Calu3 (cell line): ENCODE measurements at regions not wholly inside any gene's neighbourhood (a gene's known extent, or its start where the extent isn't known, plus 50 kb on each side); places are given as distances from the start of the nearest gene placed in this dataset.
A peak's percentile ranks its signal among the peaks of the same experiment; 100 is the strongest.

Experiments
- BruUV-seq: library from RNA; stranded (reverse); fragments of 400-500 nt; replicated peaks from 2 replicates; lab custom pipeline; 2021; lab: Mats Ljungman, UMichigan
- CTCF ChIA-PET: fragments of 300-600 bp; sonication (Branson Sonifier 250); formaldehyde crosslinking; loops from one replicate; lab custom pipeline; 2022; ENCODE audit warnings: antibody characterized with exemption; lab: Charles Lee
- DNase-seq: peaks from one replicate; pipeline ENCODE4 v3.0.0; 2022
- H3K27ac Mint-ChIP-seq: one replicate; pipeline ENCODE4 v1.8.0; 2022; ENCODE audit warnings: mixed read lengths; ENCODE audit not compliant: unreplicated experiment
- H3K27me3 Mint-ChIP-seq: one replicate; pipeline ENCODE4 v1.8.0; 2022; ENCODE audit warnings: mixed read lengths; ENCODE audit not compliant: unreplicated experiment
- H3K36me3 Mint-ChIP-seq: one replicate; pipeline ENCODE4 v1.8.0; 2022; ENCODE audit warnings: mild to moderate bottlenecking, moderate library complexity, mixed read lengths; ENCODE audit not compliant: insufficient read depth, unreplicated experiment
- H3K4me1 Mint-ChIP-seq: one replicate; pipeline ENCODE4 v1.8.0; 2022; ENCODE audit warnings: mild to moderate bottlenecking, low read depth, mixed read lengths; ENCODE audit not compliant: unreplicated experiment
- H3K4me3 Mint-ChIP-seq: one replicate; pipeline ENCODE4 v1.8.0; 2022; ENCODE audit warnings: mild to moderate bottlenecking, low read depth, moderate library complexity, mixed read lengths; ENCODE audit not compliant: unreplicated experiment
- H3K9me3 Mint-ChIP-seq: one replicate; pipeline ENCODE4 v1.8.0; 2022; ENCODE audit warnings: low read depth, mixed read lengths; ENCODE audit not compliant: unreplicated experiment
- intact Hi-C: fragments of 100-400 bp; cut with micrococcal nuclease; formaldehyde crosslinking; loops from one replicate; pipeline ENCODE4 v1.10.0; 2022; ENCODE audit not compliant: unreplicated experiment
- TF ChIP-seq, protein P1 (sequence below): fragments of 200-600 bp; IDR thresholded peaks from one replicate; pipeline ENCODE4 v1.8.0; 2022; ENCODE audit warnings: antibody characterized with exemption; ENCODE audit not compliant: unreplicated experiment

DNA sequence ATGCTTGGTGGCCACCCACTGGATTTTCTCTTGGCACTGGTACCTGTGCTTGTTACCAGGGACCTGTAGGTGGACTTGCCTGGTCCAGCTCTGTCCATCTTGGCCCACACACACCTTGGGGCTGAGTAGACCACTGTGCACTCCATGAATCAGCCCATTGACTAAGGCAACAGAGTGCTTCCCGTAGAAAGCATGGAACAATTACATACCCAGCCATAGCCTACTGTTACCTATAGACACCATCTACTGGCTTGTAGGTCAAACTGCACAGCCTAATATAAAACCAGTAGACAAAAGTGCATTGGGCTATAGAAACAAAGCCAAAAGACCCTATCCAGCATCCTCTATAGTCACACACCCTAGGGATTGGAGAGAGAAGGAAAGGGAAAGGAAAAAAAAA lies 378.9 kb downstream of the OTOL1 start:
- intact Hi-C loops = no loop called here
- CTCF ChIA-PET = no interaction called here

DNA sequence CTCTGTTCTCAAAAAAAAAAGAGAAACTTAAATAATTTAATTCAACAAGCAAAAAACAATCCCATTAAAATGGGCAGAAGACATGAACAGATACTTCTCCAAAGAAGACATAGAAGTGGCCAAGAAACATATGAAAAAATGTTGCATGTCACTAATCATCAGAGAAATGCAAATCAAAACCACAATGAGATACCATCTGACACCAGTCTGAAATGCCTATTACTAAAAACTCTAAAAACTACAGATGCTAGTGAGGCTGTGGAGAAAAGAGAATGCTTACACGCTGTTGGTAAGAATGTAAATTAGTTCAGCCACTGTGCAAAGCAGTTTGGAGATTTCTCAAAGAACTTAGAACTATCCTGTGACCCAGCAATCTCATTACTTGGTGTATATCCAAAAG lies 382.9 kb downstream of the OTOL1 start:
- BruUV-seq = no TSS peak
- Mint-ChIP-seq H3K4me3 (no peak overlapping the region), H3K27ac (no peak overlapping the region), H3K27me3 (no peaks in the 10 kb centered on the region), H3K9me3 (peaks cover 18% of the 10 kb centered on the region), H3K4me1 (no peaks in the 10 kb centered on the region), H3K36me3 (no peaks in the 10 kb centered on the region)
- CTCF ChIA-PET = no interaction called here
- intact Hi-C loops = no loop called here
- no peak for DNase-seq
- TF ChIP-seq, protein P1, sequence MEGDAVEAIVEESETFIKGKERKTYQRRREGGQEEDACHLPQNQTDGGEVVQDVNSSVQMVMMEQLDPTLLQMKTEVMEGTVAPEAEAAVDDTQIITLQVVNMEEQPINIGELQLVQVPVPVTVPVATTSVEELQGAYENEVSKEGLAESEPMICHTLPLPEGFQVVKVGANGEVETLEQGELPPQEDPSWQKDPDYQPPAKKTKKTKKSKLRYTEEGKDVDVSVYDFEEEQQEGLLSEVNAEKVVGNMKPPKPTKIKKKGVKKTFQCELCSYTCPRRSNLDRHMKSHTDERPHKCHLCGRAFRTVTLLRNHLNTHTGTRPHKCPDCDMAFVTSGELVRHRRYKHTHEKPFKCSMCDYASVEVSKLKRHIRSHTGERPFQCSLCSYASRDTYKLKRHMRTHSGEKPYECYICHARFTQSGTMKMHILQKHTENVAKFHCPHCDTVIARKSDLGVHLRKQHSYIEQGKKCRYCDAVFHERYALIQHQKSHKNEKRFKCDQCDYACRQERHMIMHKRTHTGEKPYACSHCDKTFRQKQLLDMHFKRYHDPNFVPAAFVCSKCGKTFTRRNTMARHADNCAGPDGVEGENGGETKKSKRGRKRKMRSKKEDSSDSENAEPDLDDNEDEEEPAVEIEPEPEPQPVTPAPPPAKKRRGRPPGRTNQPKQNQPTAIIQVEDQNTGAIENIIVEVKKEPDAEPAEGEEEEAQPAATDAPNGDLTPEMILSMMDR = no peak

More for the DNA sequence above, 378.9 kb downstream of the OTOL1 start:
- H3K4me1 Mint-ChIP-seq = no peaks in the 10 kb centered on the region
- no TSS peak for BruUV-seq
- no peak overlapping the region for H3K4me3 Mint-ChIP-seq
- DNase-seq = no peak
- no peaks in the 10 kb centered on the region for H3K36me3 Mint-ChIP-seq
- H3K27me3 Mint-ChIP-seq = no peaks in the 10 kb centered on the region
- no peak overlapping the region for H3K27ac Mint-ChIP-seq
- H3K9me3 Mint-ChIP-seq = peaks cover 8% of the 10 kb centered on the region
- TF ChIP-seq, protein P1 = no peak

DNA sequence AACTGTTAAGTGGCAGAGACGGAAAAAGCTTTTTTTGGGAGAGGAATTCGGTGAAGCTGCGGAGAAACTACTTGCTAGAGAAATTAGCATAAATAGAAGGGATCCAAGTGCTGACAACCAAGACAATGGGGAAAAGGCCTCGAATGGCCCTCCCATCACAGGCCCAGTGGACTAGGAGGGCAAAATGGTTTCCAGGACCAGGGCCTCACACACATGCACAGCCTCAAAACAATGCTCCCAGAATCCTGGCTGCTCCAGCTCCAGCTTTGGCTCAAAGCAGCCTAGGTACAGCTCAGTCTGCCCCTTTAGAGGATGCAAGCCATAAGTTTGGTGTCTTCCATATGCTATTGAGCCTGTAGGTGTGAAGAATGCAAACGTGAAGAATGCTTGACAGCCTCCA lies 388.2 kb downstream of the OTOL1 start:
- intact Hi-C loops = no loop called here
- no peaks in the 10 kb centered on the region for H3K27me3 Mint-ChIP-seq
- no peak overlapping the region for H3K27ac Mint-ChIP-seq
- no peak for DNase-seq
- no TSS peak for BruUV-seq
- TF ChIP-seq, protein P1 = no peak
- H3K36me3 Mint-ChIP-seq = no peaks in the 10 kb centered on the region
- H3K4me1 Mint-ChIP-seq = peaks cover 23% of the 10 kb centered on the region
- CTCF ChIA-PET = no interaction called here
- no peak overlapping the region for H3K4me3 Mint-ChIP-seq
- H3K9me3 Mint-ChIP-seq = peaks cover 18% of the 10 kb centered on the region

DNA sequence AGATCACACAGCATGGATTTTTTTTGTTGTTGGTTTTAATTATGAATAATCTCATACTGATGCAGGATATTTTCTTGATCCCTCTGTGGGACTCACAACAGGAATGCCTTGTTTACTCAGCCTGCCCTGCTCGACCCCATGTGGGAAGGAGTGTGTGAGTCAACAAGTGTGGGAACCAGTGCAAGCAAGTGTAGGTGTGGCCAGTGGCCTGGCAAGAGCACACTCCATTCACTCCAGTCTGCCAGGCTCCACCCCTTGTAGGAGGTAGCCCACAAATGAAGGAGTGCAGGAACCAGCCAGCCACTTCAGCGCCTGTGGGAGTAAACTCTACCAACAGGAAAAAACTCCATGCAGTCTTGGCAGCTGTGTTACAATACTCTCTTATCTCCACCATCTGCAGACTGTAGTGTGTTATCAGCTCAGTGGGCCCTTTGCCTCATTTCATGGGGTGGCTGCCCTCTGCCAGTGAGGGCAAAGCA lies 393.6 kb downstream of the OTOL1 start:
- BruUV-seq = no TSS peak
- intact Hi-C loops = no loop called here
- Mint-ChIP-seq H3K9me3 (peaks cover 6% of the 10 kb centered on the region), H3K4me3 (no peak overlapping the region), H3K27ac (peak overlapping the region; percentile 64), H3K36me3 (no peaks in the 10 kb centered on the region), H3K4me1 (peaks cover 41% of the 10 kb centered on the region), H3K27me3 (no peaks in the 10 kb centered on the region)
- TF ChIP-seq, protein P1 = no peak
- CTCF ChIA-PET = no interaction called here
- peak; percentile 95 for DNase-seq
